Trophoblast cell (in vitro differentiated cells and primary cell): ENCODE measurements at regions not wholly inside any gene's neighbourhood (a gene's known extent, or its start where the extent isn't known, plus 50 kb on each side); places are given as distances from the start of the nearest gene placed in this dataset.

Experiments
- DNase-seq, 2 donors: peaks; one replicate each; pipeline ENCODE4 v3.0.0-alpha.2; 2016
- H2AFZ ChIP-seq: 2 replicates; pipeline ENCODE4 v1.6.1; 2013; ENCODE audit warnings: low read length, moderate library complexity, mild to moderate bottlenecking; ENCODE audit not compliant: insufficient read depth, poor library complexity
- H2AK5ac ChIP-seq: 2 replicates; pipeline ENCODE4 v1.6.1; 2013; ENCODE audit warnings: mild to moderate bottlenecking, low read length
- H2BK120ac ChIP-seq: 2 replicates; pipeline ENCODE4 v1.6.1; 2013; ENCODE audit warnings: low read length, mild to moderate bottlenecking, moderate library complexity; ENCODE audit not compliant: insufficient read depth, poor library complexity
- H2BK12ac ChIP-seq: 2 replicates; pipeline ENCODE4 v1.6.1; 2013; ENCODE audit warnings: mild to moderate bottlenecking, low read length, moderate library complexity
- H2BK5ac ChIP-seq: 2 replicates; pipeline ENCODE4 v1.6.1; 2013; ENCODE audit warnings: low read length, low read depth, moderate library complexity, mild to moderate bottlenecking; ENCODE audit not compliant: poor library complexity
- H3K14ac ChIP-seq: 2 replicates; pipeline ENCODE4 v1.6.1; 2013; ENCODE audit warnings: mild to moderate bottlenecking, low read length
- H3K18ac ChIP-seq: 2 replicates; pipeline ENCODE4 v1.6.1; 2013; ENCODE audit warnings: mild to moderate bottlenecking, low read length
- H3K23ac ChIP-seq: 2 replicates; pipeline ENCODE4 v1.6.1; 2013; ENCODE audit warnings: low read length
- H3K27ac ChIP-seq: 2 replicates; pipeline ENCODE4 v1.5.1; 2013; ENCODE audit warnings: low read depth, mild to moderate bottlenecking, inconsistent platforms, low read length, moderate library complexity
- H3K27me3 ChIP-seq: 2 replicates; pipeline ENCODE4 v1.6.1; 2013; ENCODE audit warnings: inconsistent platforms, mild to moderate bottlenecking, low read length, moderate library complexity; ENCODE audit not compliant: insufficient read depth
- H3K36me3 ChIP-seq, 2 experiments: 1 replicate in 1 of 2; 2 replicates in 1 of 2; pipeline ENCODE4 v1.6.1; 2013; ENCODE audit warnings: low read length in 2 of 2, mild to moderate bottlenecking in 2 of 2, moderate library complexity in 1 of 2; ENCODE audit not compliant: insufficient read depth in 2 of 2, control insufficient read depth in 1 of 2
- H3K4ac ChIP-seq: 2 replicates; pipeline ENCODE4 v1.6.1; 2013; ENCODE audit warnings: low read depth, mild to moderate bottlenecking, low read length, moderate library complexity
- H3K4me1 ChIP-seq, 2 experiments: 1 replicate in 1 of 2; 2 replicates in 1 of 2; pipeline ENCODE4 v1.6.1; 2013; ENCODE audit warnings: low read length in 2 of 2, mild to moderate bottlenecking in 2 of 2, moderate library complexity in 1 of 2; ENCODE audit not compliant: insufficient read depth in 2 of 2, control insufficient read depth in 1 of 2
- H3K4me2 ChIP-seq: 2 replicates; pipeline ENCODE4 v1.6.1; 2013; ENCODE audit warnings: inconsistent platforms, mild to moderate bottlenecking, low read length, moderate library complexity
- H3K4me3 ChIP-seq: 2 replicates; pipeline ENCODE4 v1.5.1; 2013; ENCODE audit warnings: mild to moderate bottlenecking, low read depth, low read length, inconsistent platforms
- H3K79me1 ChIP-seq: one replicate; pipeline ENCODE4 v1.6.1; 2013; ENCODE audit warnings: low read length
- H3K79me2 ChIP-seq: 2 replicates; pipeline ENCODE4 v1.6.1; 2013; ENCODE audit warnings: low read length, mild to moderate bottlenecking; ENCODE audit not compliant: control insufficient read depth, insufficient read depth, poor library complexity
- H3K9ac ChIP-seq: 2 replicates; pipeline ENCODE4 v1.6.1; 2013; ENCODE audit warnings: mild to moderate bottlenecking, low read length
- H3K9me3 ChIP-seq: 2 replicates; pipeline ENCODE4 v1.6.1; 2013; ENCODE audit warnings: low read depth, mild to moderate bottlenecking, control low read depth, inconsistent platforms, low read length; ENCODE audit not compliant: insufficient read depth
- H4K12ac ChIP-seq: 2 replicates; pipeline ENCODE4 v1.6.1; 2013; ENCODE audit warnings: low read depth, mild to moderate bottlenecking, low read length, moderate library complexity
- H4K8ac ChIP-seq: 2 replicates; pipeline ENCODE4 v1.6.1; 2013; ENCODE audit warnings: low read depth, mild to moderate bottlenecking, low read length, moderate library complexity
- H4K91ac ChIP-seq: one replicate; pipeline ENCODE4 v1.6.1; 2013; ENCODE audit warnings: low read depth, mild to moderate bottlenecking, low read length, moderate library complexity
- WGBS: extraction: QIAGEN DNeasy Blood & Tissue Kit; methylation state at CpG from one replicate; pipeline ENCODE4 v1.1.7; 2013; ENCODE audit warnings: missing lambda C conversion rate; ENCODE audit not compliant: insufficient read length, insufficient coverage; ENCODE audit errors: extremely low coverage; 5-methylcytosine and 5-hydroxymethylcytosine counted together

- DNase-seq = no peak
- no peaks in the 10 kb centered on the region for H3K9me3 ChIP-seq
- no peak overlapping the region for H3K27ac ChIP-seq
- H3K79me1 ChIP-seq = no peaks in the 10 kb centered on the region
- H3K79me2 ChIP-seq = no peaks in the 10 kb centered on the region
- H3K4me2 ChIP-seq = no peak overlapping the region
- H2BK120ac ChIP-seq = no peak overlapping the region
- no peak overlapping the region for H2BK12ac ChIP-seq
- H4K8ac ChIP-seq = no peak overlapping the region
- no peak overlapping the region for H2BK5ac ChIP-seq
- H4K12ac ChIP-seq = no peak overlapping the region
- H3K4ac ChIP-seq = no peak overlapping the region
- H3K36me3 ChIP-seq = no peaks in the 10 kb centered on the region
- no peak overlapping the region for H4K91ac ChIP-seq
- no peak overlapping the region for H3K4me3 ChIP-seq
- no peaks in the 10 kb centered on the region for H3K4me1 ChIP-seq
- H3K27me3 ChIP-seq = no peaks in the 10 kb centered on the region
- no peak overlapping the region for H3K9ac ChIP-seq
- H3K14ac ChIP-seq = no peak overlapping the region
- H3K23ac ChIP-seq = no peak overlapping the region
- no peak overlapping the region for H3K18ac ChIP-seq
- H2AK5ac ChIP-seq = no peak overlapping the region
- no CpG with 5 or more reads among the region's 1 CpG for WGBS
- H2AFZ ChIP-seq = no peak overlapping the region
Measured at GRCh38 chr1:87669674-87670073, 341.0 kb downstream of the LMO4 start.

DNA sequence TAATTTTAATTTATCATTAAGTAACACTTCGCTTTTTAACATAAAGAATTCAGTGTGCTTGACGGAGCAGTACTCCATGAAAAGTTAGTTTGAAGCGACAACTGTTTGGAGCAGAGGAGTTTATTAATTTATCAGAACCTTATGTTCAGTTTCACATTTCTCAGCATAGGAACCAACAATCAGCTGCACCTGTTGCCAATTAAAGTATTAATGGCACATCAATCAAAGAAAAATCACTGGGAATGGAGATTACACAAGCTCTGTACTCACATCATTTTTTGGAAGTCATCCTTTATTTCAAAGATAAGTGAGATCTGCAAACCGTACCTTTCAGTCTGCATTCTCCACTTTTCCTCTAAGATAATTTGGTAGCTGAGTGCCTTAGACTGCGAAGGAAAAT lies 344.6 kb downstream of the LMO4 start:
- Histone ChIP-seq H3K4ac (no peak overlapping the region), H3K36me3 (no peaks in the 10 kb centered on the region), H3K9ac (no peak overlapping the region), H2AFZ (no peak overlapping the region), H3K4me3 (no peak overlapping the region), H3K79me2 (no peaks in the 10 kb centered on the region), H2AK5ac (no peak overlapping the region), H3K18ac (no peak overlapping the region), H2BK12ac (no peak overlapping the region), H2BK5ac (no peak overlapping the region), H4K12ac (no peak overlapping the region), H3K14ac (no peak overlapping the region), H3K4me1 (no peaks in the 10 kb centered on the region), H3K27ac (no peak overlapping the region), H3K23ac (no peak overlapping the region), H3K9me3 (no peaks in the 10 kb centered on the region), H3K79me1 (no peaks in the 10 kb centered on the region), H3K27me3 (no peaks in the 10 kb centered on the region), H4K8ac (no peak overlapping the region), H2BK120ac (no peak overlapping the region), H3K4me2 (no peak overlapping the region), H4K91ac (no peak overlapping the region)
- DNase-seq = no peak
- no CpG with 5 or more reads among the region's 5 CpGs for WGBS

DNA sequence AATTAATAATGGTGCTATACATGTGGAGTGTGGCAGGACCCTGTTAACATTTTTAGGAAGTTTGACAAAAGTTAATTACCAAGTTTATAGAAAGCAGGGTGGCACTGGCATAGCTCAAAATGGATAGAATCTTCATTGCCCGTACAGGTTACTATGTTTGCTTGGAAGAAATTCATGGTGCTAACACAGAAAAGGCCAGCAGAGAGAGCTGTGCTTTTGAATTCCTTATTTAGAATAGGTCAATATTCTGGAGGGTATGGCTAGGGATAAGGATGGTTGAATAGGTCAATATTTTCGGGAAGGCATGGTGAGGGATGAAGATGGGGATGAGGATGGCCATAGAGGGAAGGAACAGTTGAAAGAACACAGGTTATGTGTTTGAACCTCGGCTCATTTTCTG lies 345.1 kb downstream of the LMO4 start:
- Histone ChIP-seq H3K4me3 (no peak overlapping the region), H2AFZ (no peak overlapping the region), H3K4me1 (no peaks in the 10 kb centered on the region), H3K14ac (no peak overlapping the region), H3K9me3 (no peaks in the 10 kb centered on the region), H3K27me3 (no peaks in the 10 kb centered on the region), H3K4ac (no peak overlapping the region), H2BK12ac (no peak overlapping the region), H3K79me2 (no peaks in the 10 kb centered on the region), H3K23ac (no peak overlapping the region), H3K9ac (no peak overlapping the region), H2BK120ac (no peak overlapping the region), H4K8ac (no peak overlapping the region), H2BK5ac (no peak overlapping the region), H3K27ac (no peak overlapping the region), H2AK5ac (no peak overlapping the region), H4K12ac (no peak overlapping the region), H3K4me2 (no peak overlapping the region), H3K79me1 (no peaks in the 10 kb centered on the region), H4K91ac (no peak overlapping the region), H3K36me3 (no peaks in the 10 kb centered on the region), H3K18ac (no peak overlapping the region)
- DNase-seq = no peak
- no CpG with 5 or more reads among the region's 3 CpGs for WGBS

- H3K23ac ChIP-seq = no peak overlapping the region
- no peak overlapping the region for H4K91ac ChIP-seq
- no peak overlapping the region for H3K14ac ChIP-seq
- H2BK120ac ChIP-seq = no peak overlapping the region
- H3K18ac ChIP-seq = no peak overlapping the region
- no peaks in the 10 kb centered on the region for H3K27me3 ChIP-seq
- H4K8ac ChIP-seq = no peak overlapping the region
- no peak overlapping the region for H2BK12ac ChIP-seq
- no peak overlapping the region for H3K9ac ChIP-seq
- no peaks in the 10 kb centered on the region for H3K79me1 ChIP-seq
- H3K36me3 ChIP-seq = no peaks in the 10 kb centered on the region
- no peaks in the 10 kb centered on the region for H3K4me1 ChIP-seq
- no peaks in the 10 kb centered on the region for H3K9me3 ChIP-seq
- WGBS = no CpG with 5 or more reads among the region's 5 CpGs
- no peak overlapping the region for H4K12ac ChIP-seq
- no peak overlapping the region for H2BK5ac ChIP-seq
- H3K79me2 ChIP-seq = no peaks in the 10 kb centered on the region
- H3K4ac ChIP-seq = no peak overlapping the region
- H3K4me2 ChIP-seq = no peak overlapping the region
- H2AK5ac ChIP-seq = no peak overlapping the region
- no peak overlapping the region for H2AFZ ChIP-seq
- no peak overlapping the region for H3K27ac ChIP-seq
- DNase-seq = peak in 1 of 2 donors; percentile 16
- H3K4me3 ChIP-seq = no peak overlapping the region
Measured at GRCh38 chr1:87674791-87675190, 346.1 kb downstream of the LMO4 start.
